GM19351 (cell line): ENCODE measurements at regions not wholly inside any gene's neighbourhood (a gene's known extent, or its start where the extent isn't known, plus 50 kb on each side); places are given as distances from the start of the nearest gene placed in this dataset.
"Not testable (repeated sequence)": the region's sequence is repeated elsewhere in the genome, so short reads cannot be mapped to it uniquely, and the experiment has no call there.

Source experiments
- ATAC-seq: cut with Tn5 transposase; IDR thresholded peaks from one replicate; pipeline ENCODE4 v1.9.1; 2021; ENCODE audit warnings: mild to moderate bottlenecking, moderate library complexity; ENCODE audit not compliant: unreplicated experiment

GRCh38 chr18:10332452-10332851 is 122.0 kb upstream of the APCDD1 start:
- no peak for ATAC-seq

GRCh38 chr18:10336749-10337350 is 117.6 kb upstream of the APCDD1 start:
- no peak for ATAC-seq

GRCh38 chr18:10340821-10341220 is 113.6 kb upstream of the APCDD1 start:
- no peak for ATAC-seq

- ATAC-seq: no peak
Observed at GRCh38 chr18:10343778-10344177, 110.7 kb upstream of the APCDD1 start.

- ATAC-seq: no peak
Observed at GRCh38 chr18:10346749-10347415, 107.6 kb upstream of the APCDD1 start.

GRCh38 chr18:10349561-10349960 is 104.9 kb upstream of the APCDD1 start:
- ATAC-seq: no peak

GRCh38 chr18:10350661-10351060 is 103.8 kb upstream of the APCDD1 start:
- no peak for ATAC-seq

GRCh38 chr18:10351219-10351818 is 103.1 kb upstream of the APCDD1 start:
- no peak for ATAC-seq

- no peak for ATAC-seq
Observed at GRCh38 chr18:10351858-10352257, 102.6 kb upstream of the APCDD1 start.

GRCh38 chr18:10352671-10353070 is 101.8 kb upstream of the APCDD1 start:
- ATAC-seq: no peak

GRCh38 chr18:10353791-10354190 is 100.6 kb upstream of the APCDD1 start:
- ATAC-seq: no peak

- no peak for ATAC-seq
Observed at GRCh38 chr18:10354241-10354811, 100.1 kb upstream of the APCDD1 start.

GRCh38 chr18:10354890-10355289 is 99.5 kb upstream of the APCDD1 start:
- no peak for ATAC-seq

- ATAC-seq: not testable (repeated sequence)
Observed at GRCh38 chr18:10356999-10357398, 97.4 kb upstream of the APCDD1 start.

GRCh38 chr18:10361660-10362059 is 92.8 kb upstream of the APCDD1 start:
- ATAC-seq: no peak

- no peak for ATAC-seq
Observed at GRCh38 chr18:10365021-10365500, 89.4 kb upstream of the APCDD1 start.

- ATAC-seq: no peak
Observed at GRCh38 chr18:10365901-10366300, 88.5 kb upstream of the APCDD1 start.

- no peak for ATAC-seq
Observed at GRCh38 chr18:10367836-10368235, 86.6 kb upstream of the APCDD1 start.

GRCh38 chr18:10368456-10369453 is 85.7 kb upstream of the APCDD1 start:
- no peak for ATAC-seq

GRCh38 chr18:10370716-10371115 is 83.7 kb upstream of the APCDD1 start:
- ATAC-seq: no peak

GRCh38 chr18:10371165-10371564 is 83.3 kb upstream of the APCDD1 start:
- ATAC-seq: no peak
